BLaER1 treated with 17β-estradiol and CSF1 and Interleukin-3, amounts not matched to agents 10 nM and 100 nM (cell line): ENCODE measurements at regions not wholly inside any gene's neighbourhood (a gene's known extent, or its start where the extent isn't known, plus 50 kb on each side); places are given as distances from the start of the nearest gene placed in this dataset.

Experiments
- H3K27ac ChIP-seq, 11 experiments: shearing (Covaris generic); formaldehyde crosslinking; 2 replicates each; pipeline ENCODE4 v1.8.1; 2022
- H3K27me3 ChIP-seq, 11 experiments: shearing (Covaris generic); formaldehyde crosslinking; 2 replicates each; pipeline ENCODE4 v1.8.1; 2022
- H3K36me3 ChIP-seq, 11 experiments: shearing (Covaris generic); formaldehyde crosslinking; 2 replicates each; pipeline ENCODE4 v1.8.1; 2022
- H3K4me1 ChIP-seq, 10 experiments: shearing (Covaris generic); formaldehyde crosslinking; 2 replicates each; pipeline ENCODE4 v1.8.1; 2022
- H3K4me2 ChIP-seq, 11 experiments: shearing (Covaris generic); formaldehyde crosslinking; 2 replicates each; pipeline ENCODE4 v1.8.1; 2022
- H3K4me3 ChIP-seq, 10 experiments: shearing (Covaris generic); formaldehyde crosslinking; 2 replicates each; pipeline ENCODE4 v1.8.1; 2022
- H3K9ac ChIP-seq, 11 experiments: shearing (Covaris generic); formaldehyde crosslinking; 2 replicates each; pipeline ENCODE4 v1.8.1; 2022
- H3K9me3 ChIP-seq, 11 experiments: shearing (Covaris generic); formaldehyde crosslinking; replicated peaks in 1 of 11; 2 replicates each; pipeline ENCODE4 v1.8.1; 2022
- H4K20me1 ChIP-seq, 11 experiments: shearing (Covaris generic); formaldehyde crosslinking; 2 replicates each; pipeline ENCODE4 v1.8.1; 2022
- Cebpa-rat ChIP-seq, 11 experiments: shearing (Covaris generic); IDR thresholded peaks; 2 replicates each; pipeline ENCODE4 v1.8.1; 2022

GRCh38 chr13:76542176-76542575, 344.0 kb downstream of the KCTD12 start:
- H3K27me3 ChIP-seq: no peaks in the 10 kb centered on the region
- no peaks in the 10 kb centered on the region for H3K4me1 ChIP-seq
- H3K4me3 ChIP-seq: no peak overlapping the region
- H3K27ac ChIP-seq: no peak overlapping the region
- H3K36me3 ChIP-seq: no peaks in the 10 kb centered on the region
- no peak overlapping the region for H3K9ac ChIP-seq
- H3K9me3 ChIP-seq: no peaks in the 10 kb centered on the region
- H4K20me1 ChIP-seq: no peaks in the 10 kb centered on the region
- TF ChIP-seq Cebpa-rat (IDR thresholded peaks at IDR 0.05): no peak
- H3K4me2 ChIP-seq: no peak overlapping the region

GRCh38 chr13:76538004-76538403, 348.2 kb downstream of the KCTD12 start:
- Histone ChIP-seq H4K20me1 (no peaks in the 10 kb centered on the region), H3K4me3 (no peak overlapping the region)

DNA sequence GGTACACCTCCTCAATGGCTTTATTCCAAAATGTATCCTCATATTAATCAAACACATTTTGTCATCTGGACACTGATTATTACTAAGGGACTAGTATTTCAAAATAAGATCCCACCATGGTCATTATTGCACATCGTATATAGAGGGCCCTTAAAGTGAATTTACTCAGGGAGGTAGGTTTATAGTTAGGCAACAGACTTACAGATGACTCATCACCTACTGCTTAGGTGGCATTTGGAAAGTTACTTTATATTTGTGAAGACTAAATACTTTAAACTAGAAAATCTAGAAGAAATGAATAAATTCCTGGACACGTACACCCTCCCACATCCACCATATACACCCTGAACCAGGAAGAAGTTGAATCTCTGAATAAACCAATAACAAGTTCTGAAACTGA, 353.0 kb downstream of the KCTD12 start:
- Histone ChIP-seq H3K4me3 (no peak overlapping the region), H3K9me3 (peaks cover 0 to 9% (median 0%) of the 10 kb centered on the region in 11 experiments; a peak in 4 of 22 replicates), H3K36me3 (no peaks in the 10 kb centered on the region), H4K20me1 (no peaks in the 10 kb centered on the region), H3K4me1 (no peaks in the 10 kb centered on the region), H3K4me2 (no peak overlapping the region), H3K27me3 (no peaks in the 10 kb centered on the region), H3K27ac (no peak overlapping the region), H3K9ac (no peak overlapping the region)
- no peak for TF ChIP-seq Cebpa-rat (IDR thresholded peaks at IDR 0.05)

More at GRCh38 chr13:76538004-76538403, 348.2 kb downstream of the KCTD12 start:
- Histone ChIP-seq H3K9me3 (peaks cover 0 to 9% (median 0%) of the 10 kb centered on the region in 11 experiments; a peak in 4 of 22 replicates), H3K27me3 (no peaks in the 10 kb centered on the region), H3K27ac (no peak overlapping the region), H3K4me1 (no peaks in the 10 kb centered on the region), H3K9ac (no peak overlapping the region), H3K4me2 (no peak overlapping the region), H3K36me3 (no peaks in the 10 kb centered on the region)
- no peak for TF ChIP-seq Cebpa-rat (IDR thresholded peaks at IDR 0.05)

DNA sequence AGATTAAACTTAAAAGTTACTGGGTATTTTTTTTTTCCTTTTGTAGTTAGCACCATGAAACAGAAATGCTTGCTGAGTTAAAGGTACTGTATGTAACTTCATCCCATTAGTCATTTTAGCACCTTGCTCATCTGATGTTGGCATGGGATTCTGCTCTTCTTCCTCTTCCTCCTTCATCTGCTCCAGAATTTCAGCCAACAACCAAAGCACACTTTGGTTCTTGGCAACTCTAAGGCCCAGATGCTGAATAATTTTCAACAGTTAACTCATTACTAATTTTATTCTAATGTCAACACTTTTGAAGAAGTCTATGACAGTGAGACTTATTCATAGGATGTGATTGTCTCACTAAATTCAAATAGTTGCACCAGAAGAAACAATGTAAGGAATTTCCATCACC, 359.2 kb downstream of the KCTD12 start:
- Histone ChIP-seq H3K4me3 (no peak overlapping the region), H4K20me1 (no peaks in the 10 kb centered on the region)

GRCh38 chr13:76523740-76524340, 362.4 kb downstream of the KCTD12 start:
- Histone ChIP-seq H3K27me3 (no peaks in the 10 kb centered on the region), H3K4me1 (peaks cover 0 to 7% (median 0%) of the 10 kb centered on the region in 10 experiments; a peak in 3 of 20 replicates), H3K9ac (no peak overlapping the region), H3K4me2 (no peak overlapping the region), H3K27ac (no peak overlapping the region), H3K4me3 (no peak overlapping the region), H3K9me3 (peaks cover 0 to 7% (median 0%) of the 10 kb centered on the region in 11 experiments; a peak in 4 of 22 replicates), H4K20me1 (no peaks in the 10 kb centered on the region), H3K36me3 (no peaks in the 10 kb centered on the region)
- no peak for TF ChIP-seq Cebpa-rat (IDR thresholded peaks at IDR 0.05)

More for the DNA sequence above, 359.2 kb downstream of the KCTD12 start:
- Histone ChIP-seq H3K27ac (no peak overlapping the region), H3K9ac (no peak overlapping the region), H3K9me3 (no peaks in the 10 kb centered on the region; a peak in 1 of 22 replicates), H3K4me1 (peaks cover 0 to 4% (median 0%) of the 10 kb centered on the region in 10 experiments; a peak in 3 of 20 replicates), H3K4me2 (no peak overlapping the region), H3K27me3 (no peaks in the 10 kb centered on the region), H3K36me3 (no peaks in the 10 kb centered on the region)
- no peak for TF ChIP-seq Cebpa-rat (IDR thresholded peaks at IDR 0.05)

DNA sequence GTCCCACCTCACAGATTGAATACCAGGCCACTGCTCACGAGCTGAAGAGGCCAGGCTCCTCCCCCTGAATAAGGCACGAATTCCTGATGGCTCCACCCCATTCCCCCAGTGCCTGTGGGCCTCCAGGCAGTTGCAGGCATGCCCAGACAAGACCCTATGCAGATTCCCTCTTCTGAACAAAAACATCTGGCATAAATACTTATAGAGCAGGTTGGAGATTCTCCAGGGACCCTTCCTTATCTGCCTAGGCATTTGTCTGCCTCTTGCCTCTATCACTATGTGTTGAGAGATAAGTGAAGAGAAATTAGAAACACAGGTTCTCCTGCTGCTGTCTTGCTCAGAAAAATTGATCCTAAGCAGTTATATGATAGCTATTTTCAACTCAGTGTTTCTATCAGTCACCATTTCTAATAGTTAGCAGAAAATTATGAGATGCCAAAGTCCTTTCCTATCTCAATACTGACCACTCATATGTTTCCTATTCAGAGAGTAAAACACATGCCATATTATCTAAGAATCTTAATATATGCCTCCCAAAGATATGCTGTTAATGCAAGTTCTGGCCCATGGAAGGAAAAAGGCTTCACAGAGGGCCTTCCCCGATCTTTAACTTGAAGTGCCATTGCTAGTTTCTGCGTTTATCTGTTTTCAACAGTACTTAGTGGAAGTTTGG, 364.0 kb downstream of the KCTD12 start:
- peak overlapping the region in 1 of 11 experiments; percentile 18; a peak in 2 of 22 replicates for H3K4me2 ChIP-seq
- no peaks in the 10 kb centered on the region for H3K36me3 ChIP-seq
- TF ChIP-seq Cebpa-rat (IDR thresholded peaks at IDR 0.05): no peak
- no peak overlapping the region for H3K9ac ChIP-seq
- H3K9me3 ChIP-seq: peaks cover 0 to 7% (median 0%) of the 10 kb centered on the region in 11 experiments; a peak in 4 of 22 replicates
- H3K27me3 ChIP-seq: no peaks in the 10 kb centered on the region
- peak overlapping the region in 2 of 11 experiments; percentile 17 to 45; a peak in 4 of 22 replicates for H3K27ac ChIP-seq
- H4K20me1 ChIP-seq: no peaks in the 10 kb centered on the region
- H3K4me3 ChIP-seq: no peak overlapping the region
- peaks cover 0 to 7% (median 0%) of the 10 kb centered on the region in 10 experiments; a peak in 3 of 20 replicates for H3K4me1 ChIP-seq

- H4K20me1 ChIP-seq: no peaks in the 10 kb centered on the region
- TF ChIP-seq Cebpa-rat (IDR thresholded peaks at IDR 0.05): no peak
These were observed 366.5 kb downstream of the KCTD12 start for GRCh38 chr13:76519685-76520084.

GRCh38 chr13:76516586-76516985, 369.6 kb downstream of the KCTD12 start:
- H3K27ac ChIP-seq: no peak overlapping the region
- H4K20me1 ChIP-seq: no peaks in the 10 kb centered on the region
- no peaks in the 10 kb centered on the region for H3K27me3 ChIP-seq
- H3K4me3 ChIP-seq: no peak overlapping the region
- H3K9me3 ChIP-seq: peaks cover 0 to 7% (median 0%) of the 10 kb centered on the region in 11 experiments; a peak in 4 of 22 replicates
- 0 out of 20 replicates have a peak, but pooled peaks cover 0 to 4% (median 0%) of the 10 kb centered on the region in 10 experiments for H3K4me1 ChIP-seq
- no peak for TF ChIP-seq Cebpa-rat (IDR thresholded peaks at IDR 0.05)
- H3K9ac ChIP-seq: no peak overlapping the region
- H3K4me2 ChIP-seq: no peak overlapping the region
- no peaks in the 10 kb centered on the region for H3K36me3 ChIP-seq

More at GRCh38 chr13:76519685-76520084, 366.5 kb downstream of the KCTD12 start:
- H3K27ac ChIP-seq: no peak overlapping the region
- H3K36me3 ChIP-seq: no peaks in the 10 kb centered on the region
- no peak overlapping the region for H3K4me3 ChIP-seq
- H3K4me1 ChIP-seq: peaks cover 0 to 7% (median 0%) of the 10 kb centered on the region in 10 experiments; a peak in 3 of 20 replicates
- no peak overlapping the region for H3K9ac ChIP-seq
- H3K9me3 ChIP-seq: peaks cover 0 to 7% (median 0%) of the 10 kb centered on the region in 11 experiments; a peak in 4 of 22 replicates
- no peak overlapping the region for H3K4me2 ChIP-seq
- no peaks in the 10 kb centered on the region for H3K27me3 ChIP-seq

- no peak for TF ChIP-seq Cebpa-rat (IDR thresholded peaks at IDR 0.05)
- H3K4me2 ChIP-seq: no peak overlapping the region
These were observed 370.2 kb downstream of the KCTD12 start for GRCh38 chr13:76516013-76516412.

More at GRCh38 chr13:76516013-76516412, 370.2 kb downstream of the KCTD12 start:
- H3K9ac ChIP-seq: no peak overlapping the region
- H3K4me1 ChIP-seq: 0 out of 20 replicates have a peak, but pooled peaks cover 0 to 4% (median 0%) of the 10 kb centered on the region in 10 experiments
- no peaks in the 10 kb centered on the region for H3K27me3 ChIP-seq
- H4K20me1 ChIP-seq: no peaks in the 10 kb centered on the region
- H3K9me3 ChIP-seq: peaks cover 0 to 7% (median 0%) of the 10 kb centered on the region in 11 experiments; a peak in 4 of 22 replicates
- no peak overlapping the region for H3K27ac ChIP-seq
- H3K36me3 ChIP-seq: no peaks in the 10 kb centered on the region
- H3K4me3 ChIP-seq: no peak overlapping the region
